NCI-H2107 treated with DMSO at 0.1 percent for 48 hours (cell line): ENCODE measurements at regions not wholly inside any gene's neighbourhood (a gene's known extent, or its start where the extent isn't known, plus 50 kb on each side); places are given as distances from the start of the nearest gene placed in this dataset.

Experiments
- DNase-seq: peaks from one replicate; lab custom pipeline; 2025; ENCODE audit not compliant: unreplicated experiment; lab: John Stamatoyannopoulos, UW

- DNase-seq, result no peak
Observed at GRCh38 chr1:221604948-221605347, 136.9 kb downstream of the DUSP10 start.

GRCh38 chr1:221605569-221605968 is 136.3 kb downstream of the DUSP10 start:
- DNase-seq, result no peak

DNA sequence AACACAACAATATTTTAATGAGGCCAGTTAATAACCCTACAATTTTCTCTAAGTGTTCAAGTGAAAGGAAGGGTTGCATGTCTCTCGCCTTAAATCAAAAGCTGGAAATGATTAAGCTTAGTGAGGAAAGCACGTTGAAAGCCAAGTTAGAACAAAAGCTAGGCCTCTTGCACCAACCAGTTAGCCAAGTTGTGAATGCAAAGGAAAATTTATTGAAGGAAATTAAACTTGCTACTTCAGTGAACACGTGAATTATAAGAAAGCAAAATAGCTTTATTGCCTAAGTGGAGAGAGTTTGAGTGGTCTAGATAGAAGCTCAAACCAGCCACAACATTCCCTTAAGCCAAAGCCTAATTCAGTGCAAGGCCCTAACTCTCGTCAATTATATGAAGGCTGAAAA is 135.6 kb downstream of the DUSP10 start:
- no peak for DNase-seq

DNA sequence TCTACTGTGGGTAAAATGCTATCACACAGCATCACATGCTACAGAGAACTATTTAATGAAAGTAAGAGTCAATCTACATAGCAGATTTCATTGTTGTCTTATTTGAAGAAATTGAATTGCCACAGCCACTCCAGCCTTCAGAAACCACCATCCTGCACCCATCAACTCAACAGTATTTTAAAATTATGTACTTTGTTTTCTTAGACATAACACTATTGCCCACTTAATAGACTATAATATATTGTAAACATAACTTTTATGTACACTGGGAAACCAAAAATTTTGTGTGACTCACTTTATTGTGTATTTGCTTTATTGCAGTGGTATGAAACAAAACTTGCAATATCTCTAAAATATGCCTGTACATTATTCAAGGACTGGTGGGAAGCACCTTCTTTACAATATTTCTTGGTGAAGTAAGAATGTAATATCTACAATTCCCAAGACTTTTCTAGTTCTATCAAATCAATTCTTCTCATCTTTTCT is 133.0 kb downstream of the DUSP10 start:
- DNase-seq, result no peak

GRCh38 chr1:221611656-221612046 is 130.2 kb downstream of the DUSP10 start:
- no peak for DNase-seq

DNA sequence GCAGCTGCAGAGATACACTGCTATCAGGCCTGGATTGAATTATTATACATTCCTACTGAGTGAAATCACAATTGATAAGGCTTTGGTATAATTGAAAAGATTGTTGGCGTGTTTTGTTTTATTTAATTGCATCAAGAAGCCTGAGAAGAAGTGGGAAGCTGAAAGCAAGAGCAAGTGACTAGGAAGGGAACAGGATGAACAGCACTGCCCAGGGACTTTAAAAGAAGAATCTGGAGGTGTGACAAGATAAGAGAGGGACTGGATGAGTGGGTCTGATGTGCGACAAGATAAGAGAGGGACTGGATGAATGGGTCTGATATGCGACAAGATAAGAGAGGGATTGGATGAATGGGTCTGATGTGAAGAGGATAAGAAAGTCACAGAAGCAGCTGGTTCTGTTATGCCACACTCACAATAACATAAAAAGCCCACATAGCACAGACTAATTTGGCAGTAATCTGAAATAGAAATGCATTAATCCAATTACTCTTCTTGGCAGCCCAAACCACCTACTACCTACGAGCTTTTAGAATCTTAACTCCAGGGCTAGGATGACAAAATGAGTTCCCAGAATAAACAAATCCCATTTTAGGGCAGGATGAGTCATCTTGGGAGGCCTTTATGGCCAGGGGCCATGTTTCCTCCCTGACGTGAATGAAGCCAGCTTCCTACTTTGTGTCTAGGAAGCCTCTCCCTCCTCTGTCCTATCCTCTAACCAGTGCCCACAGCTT is 129.7 kb downstream of the DUSP10 start:
- DNase-seq, result no peak

GRCh38 chr1:221620437-221621384 is 121.2 kb downstream of the DUSP10 start:
- DNase-seq, result peak; percentile 59

- DNase-seq, result no peak
Observed at GRCh38 chr1:221621683-221622082, 120.2 kb downstream of the DUSP10 start.

GRCh38 chr1:221622389-221622788 is 119.5 kb downstream of the DUSP10 start:
- DNase-seq, result no peak

DNA sequence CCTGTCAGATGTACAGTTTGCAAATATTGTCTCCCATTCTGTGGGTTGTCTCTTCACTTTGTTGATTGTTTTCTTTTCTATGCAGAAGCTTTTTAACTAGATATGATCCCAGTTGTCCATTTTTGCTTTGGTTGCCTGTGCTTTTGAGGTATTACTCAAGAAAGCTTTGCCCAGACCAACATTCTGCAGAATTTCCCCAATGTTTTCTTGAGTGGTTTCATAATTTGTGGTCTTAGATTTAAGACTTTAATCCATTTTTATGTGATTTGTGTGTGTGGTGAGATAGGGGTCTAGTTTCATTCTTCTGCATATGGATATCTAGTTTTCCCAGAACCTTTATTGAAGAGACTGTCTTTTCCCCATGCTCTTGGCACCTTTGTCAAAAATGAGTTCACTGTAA is 116.9 kb downstream of the DUSP10 start:
- DNase-seq, result no peak

DNA sequence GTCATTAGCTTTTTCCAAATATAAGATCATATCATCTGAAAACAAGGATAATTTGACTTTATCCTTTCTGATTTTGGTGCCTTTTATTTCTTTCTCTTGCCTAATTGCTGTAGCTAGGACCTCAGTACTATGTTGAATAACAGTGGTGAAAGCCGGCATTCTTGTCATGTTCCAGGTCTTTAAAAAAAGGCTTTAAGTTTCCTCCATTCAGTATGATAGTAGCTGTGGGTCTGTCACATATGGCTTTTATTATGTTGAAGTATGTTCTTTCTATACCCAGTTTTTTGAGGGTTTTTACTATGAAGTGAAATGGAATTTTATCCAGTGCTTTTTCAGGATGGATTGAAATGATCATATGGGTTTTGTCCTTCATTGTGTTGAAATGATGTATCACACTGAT is 115.8 kb downstream of the DUSP10 start:
- no peak for DNase-seq

- DNase-seq, result no peak
Observed at GRCh38 chr1:221630236-221630635, 111.7 kb downstream of the DUSP10 start.

DNA sequence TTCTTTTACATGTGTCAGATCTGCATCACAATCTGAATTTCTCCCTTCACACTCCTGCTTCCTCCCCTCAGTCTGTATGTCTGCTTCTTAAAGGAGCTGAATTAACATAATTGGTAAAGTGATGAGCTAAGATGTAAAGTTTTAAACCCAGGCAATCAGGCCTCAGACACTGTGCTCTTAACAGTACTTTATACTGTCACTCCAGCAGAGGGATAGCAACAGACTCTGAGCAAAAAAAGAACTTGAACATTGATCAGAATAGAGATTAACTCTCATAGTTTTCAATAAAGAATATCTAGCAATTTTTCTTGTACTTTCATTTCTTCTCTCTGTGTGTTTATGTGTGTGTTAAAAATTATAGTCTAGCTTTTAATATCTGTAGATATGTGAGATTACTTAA is 110.3 kb downstream of the DUSP10 start:
- DNase-seq, result no peak

- no peak for DNase-seq
Observed at GRCh38 chr1:221632072-221632471, 109.8 kb downstream of the DUSP10 start.

DNA sequence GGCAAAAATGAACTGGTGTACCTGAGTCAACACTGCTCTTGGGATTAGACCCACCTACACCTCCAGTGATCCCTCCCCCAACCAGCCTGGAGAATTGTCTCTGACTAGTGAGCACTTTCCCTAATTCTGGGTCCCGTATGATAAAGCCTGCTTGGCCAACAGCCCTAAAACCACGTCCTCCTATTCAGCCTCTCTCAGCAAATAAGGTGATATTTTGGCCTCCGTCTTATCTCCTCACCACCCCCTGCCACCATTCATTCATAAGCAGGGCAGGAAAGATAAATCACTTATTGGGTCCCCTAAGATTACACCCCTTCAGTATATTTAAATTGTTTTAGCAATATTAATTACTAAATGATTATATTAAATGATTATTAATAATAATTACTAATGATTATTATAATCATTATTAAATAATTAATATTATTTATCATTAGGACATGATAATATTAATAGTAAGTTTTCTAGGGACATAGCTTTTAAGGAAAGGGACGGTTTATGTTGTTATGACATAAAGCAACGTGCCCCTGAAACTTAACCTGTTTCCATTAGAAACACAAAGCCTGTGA is 108.0 kb downstream of the DUSP10 start:
- no peak for DNase-seq

DNA sequence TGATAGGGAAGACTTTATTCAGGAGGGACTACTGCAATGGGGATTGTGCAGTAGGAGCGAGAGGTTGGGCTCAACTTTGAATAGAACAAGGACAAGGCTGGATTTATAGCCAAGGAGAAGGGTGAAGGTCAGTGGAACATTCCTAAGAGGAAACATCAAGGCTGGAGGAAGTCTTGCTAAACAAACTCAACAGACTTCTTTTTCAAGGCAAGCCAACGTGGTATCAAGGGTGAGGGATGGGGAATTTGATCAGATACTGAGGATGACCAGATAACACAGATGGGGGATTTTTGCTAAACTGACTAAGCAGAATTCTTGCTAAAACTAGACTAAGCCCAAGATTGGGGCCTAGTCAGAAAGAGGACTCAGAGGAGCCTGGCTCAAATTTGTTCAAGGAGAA is 107.3 kb downstream of the DUSP10 start:
- no peak for DNase-seq

DNA sequence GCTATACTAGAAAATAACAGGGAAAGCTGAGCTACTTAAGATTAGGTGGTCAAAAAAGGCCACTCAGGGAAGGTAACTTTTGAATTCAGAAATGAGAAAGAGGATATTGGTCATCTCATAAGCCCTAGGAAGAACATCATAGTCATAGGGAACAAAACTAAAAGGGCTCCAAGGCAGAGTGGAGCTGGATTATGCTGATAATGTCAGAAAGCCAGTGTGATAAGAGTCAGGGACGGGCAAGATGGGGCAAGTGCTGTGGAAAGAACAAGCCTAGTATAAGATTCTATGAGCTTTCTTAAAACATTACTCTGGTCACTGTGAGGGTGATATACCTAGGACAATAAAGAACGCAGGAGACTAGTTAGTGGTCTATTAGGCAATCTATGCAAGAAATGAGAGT is 106.6 kb downstream of the DUSP10 start:
- DNase-seq, result no peak

GRCh38 chr1:221636096-221636495 is 105.8 kb downstream of the DUSP10 start:
- DNase-seq, result no peak

GRCh38 chr1:221636967-221637366 is 104.9 kb downstream of the DUSP10 start:
- no peak for DNase-seq

DNA sequence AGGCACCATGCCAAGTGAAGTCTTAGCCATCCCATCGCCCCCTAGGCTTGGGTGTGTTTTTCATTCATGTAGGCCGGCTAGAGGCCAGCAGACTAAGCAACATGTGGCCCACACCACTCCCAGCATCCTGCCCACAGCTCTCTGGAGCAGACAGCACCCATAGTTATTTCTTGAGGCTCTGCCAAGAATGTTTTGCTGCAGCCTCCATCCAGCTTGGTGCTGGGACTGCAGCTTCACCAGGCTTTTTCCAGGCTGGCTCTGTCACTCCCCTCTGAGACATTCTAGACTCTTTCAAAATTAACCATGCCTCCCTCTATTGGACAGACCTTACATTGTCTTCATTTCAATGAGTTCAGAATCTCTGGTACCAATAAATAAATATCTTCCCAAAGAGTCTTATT is 104.2 kb downstream of the DUSP10 start:
- no peak for DNase-seq

- no peak for DNase-seq
Observed at GRCh38 chr1:221638595-221638994, 103.3 kb downstream of the DUSP10 start.

DNA sequence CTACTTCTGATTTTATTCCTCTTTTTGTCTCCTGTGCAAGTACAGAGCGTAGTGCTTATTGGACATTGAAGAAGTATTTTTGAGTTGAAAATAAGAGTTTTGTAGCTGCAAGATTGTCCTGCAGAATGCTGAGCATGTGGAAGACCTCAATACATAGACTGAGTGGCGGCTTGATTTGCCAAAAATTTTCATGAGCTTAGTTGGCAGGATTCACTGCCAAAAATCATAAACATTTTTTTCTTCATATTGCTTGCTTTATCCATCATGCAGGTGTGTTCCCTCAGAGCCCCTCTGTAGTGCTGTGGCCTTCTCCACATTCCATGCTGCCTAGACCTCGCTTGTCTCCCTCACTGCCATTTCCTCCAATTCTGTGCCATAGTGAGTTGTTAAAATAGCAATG is 100.1 kb downstream of the DUSP10 start:
- DNase-seq, result no peak
